ENCODE measurements at regions not wholly inside any gene's neighbourhood (a gene's known extent, or its start where the extent isn't known, plus 50 kb on each side); places are given as distances from the start of the nearest gene placed in this dataset.

- no peaks in the 10 kb centered on the region for H3K4me1 ChIP-seq (ENCODE audit: control insufficient read depth, insufficient read depth, low read length)
- ChIA-PET POLR2A (no interaction called here), CTCF (no interaction called here), RAD21 (ENCODE audit: unreplicated experiment) (no interaction called here), SMC1A (ENCODE audit: uncharacterized antibody, unreplicated experiment) (no interaction called here)
- H3K9me3 ChIP-seq (replicated peaks; ENCODE audit: control insufficient read depth, insufficient read depth, low read length) = no peaks in the 10 kb centered on the region
- no peaks in the 10 kb centered on the region for H3K27me3 ChIP-seq (replicated peaks in 1 of 2; ENCODE audit: control insufficient read depth in 2 of 2, insufficient read depth in 2 of 2, low read length in 1 of 2)
- no peak overlapping the region for H2AFZ ChIP-seq (ENCODE audit: control insufficient read depth, low read depth, low read length)
- H3K79me2 ChIP-seq (ENCODE audit: control insufficient read depth, insufficient read depth, low read length) = no peaks in the 10 kb centered on the region
- BruUV-seq (replicated peaks) = no TSS peak
- FAIRE-seq = no peak
- no peaks in the 10 kb centered on the region for H3K36me3 ChIP-seq (ENCODE audit: control insufficient read depth in 2 of 2, insufficient read depth in 2 of 2, low read length in 1 of 2)
- ATAC-seq = no peak
- H3K27ac ChIP-seq (ENCODE audit: control insufficient read depth, insufficient read depth) = no peak overlapping the region
- no peak for DNase-seq (ENCODE audit: low read depth, low spot score)
- no peak overlapping the region for H3K4me2 ChIP-seq (ENCODE audit: control insufficient read depth, insufficient read depth)
- in situ Hi-C loops (cut with MboI) (no loop called here), intact Hi-C loops (cut with micrococcal nuclease; ENCODE audit: unreplicated experiment) (no loop called here)
- no peak overlapping the region for H3K9ac ChIP-seq (ENCODE audit: control insufficient read depth, insufficient read depth, low read length)
- no peak overlapping the region for H3K4me3 ChIP-seq
- TF ChIP-seq ZNF384 (IDR thresholded peaks at IDR 0.05; ENCODE audit: borderline replicate concordance, low read depth, low read length) = no peak
- TF ChIP-seq GABPA (IDR thresholded peaks at IDR 0.05; ENCODE audit: low read depth) = no peak
- TF ChIP-seq RFX5 (IDR thresholded peaks at IDR 0.05; ENCODE audit: low read depth, low read length) = no peak
- TF ChIP-seq SIN3A (IDR thresholded peaks at IDR 0.05; ENCODE audit: low read depth, low read length) = no peak
- TF ChIP-seq FOXM1 (IDR thresholded peaks at IDR 0.05; ENCODE audit: low read depth, low read length) = no peak
- TF ChIP-seq ZNF274 (IDR thresholded peaks at IDR 0.05; ENCODE audit: insufficient read depth, insufficient read length) = no peak
- TF ChIP-seq HDAC2 (IDR thresholded peaks at IDR 0.05) = no peak
- H4K20me1 ChIP-seq (ENCODE audit: control insufficient read depth, insufficient read depth) = no peaks in the 10 kb centered on the region
Measured at GRCh38 chr4:28151314-28151713, 1290.7 kb downstream of the STIM2 start.

- Histone ChIP-seq H3K4me2 (ENCODE audit: control insufficient read depth, insufficient read depth) (no peak overlapping the region), H2AFZ (ENCODE audit: control insufficient read depth, low read depth, low read length) (no peak overlapping the region), H3K4me1 (ENCODE audit: control insufficient read depth, insufficient read depth, low read length) (no peaks in the 10 kb centered on the region), H3K27me3 (replicated peaks in 1 of 2; ENCODE audit: control insufficient read depth in 2 of 2, insufficient read depth in 2 of 2, low read length in 1 of 2) (no peaks in the 10 kb centered on the region), H4K20me1 (ENCODE audit: control insufficient read depth, insufficient read depth) (no peaks in the 10 kb centered on the region), H3K27ac (ENCODE audit: control insufficient read depth, insufficient read depth) (no peak overlapping the region), H3K79me2 (ENCODE audit: control insufficient read depth, insufficient read depth, low read length) (no peaks in the 10 kb centered on the region), H3K36me3 (ENCODE audit: control insufficient read depth in 2 of 2, insufficient read depth in 2 of 2, low read length in 1 of 2) (no peaks in the 10 kb centered on the region), H3K9me3 (replicated peaks; ENCODE audit: control insufficient read depth, insufficient read depth, low read length) (no peaks in the 10 kb centered on the region), H3K9ac (ENCODE audit: control insufficient read depth, insufficient read depth, low read length) (no peak overlapping the region), H3K4me3 (no peak overlapping the region)
- 0% methylated on average over 1 of the region's 1 CpG for WGBS (ENCODE audit: insufficient coverage, insufficient replicate concordance, low lambda C conversion rate, missing lambda C conversion rate)
- FAIRE-seq (no peak), ATAC-seq (no peak), DNase-seq (ENCODE audit: low read depth, low spot score) (no peak)
- in situ Hi-C loops (cut with MboI) (no loop called here), intact Hi-C loops (cut with micrococcal nuclease; ENCODE audit: unreplicated experiment) (no loop called here)
- ChIA-PET RAD21 (ENCODE audit: unreplicated experiment) (no interaction called here), CTCF (no interaction called here), SMC1A (ENCODE audit: uncharacterized antibody, unreplicated experiment) (no interaction called here), POLR2A (no interaction called here)
- BruUV-seq (replicated peaks) = no TSS peak
- no peak for TF ChIP-seq RBBP5 (conservative IDR thresholded peaks at IDR 0.05)
- TF ChIP-seq YY1 (IDR thresholded peaks at IDR 0.05; ENCODE audit: low read depth, low read length) = no peak
- no peak for TF ChIP-seq USF2 (IDR thresholded peaks at IDR 0.05; ENCODE audit: borderline replicate concordance, low read depth, low read length)
Measured at GRCh38 chr4:28167411-28167810, 1306.8 kb downstream of the STIM2 start.

Measured in GM12878 (cell line).